Germinal center (tissue), 1 donor: ENCODE measurements at regions not wholly inside any gene's neighbourhood (a gene's known extent, or its start where the extent isn't known, plus 50 kb on each side); places are given as distances from the start of the nearest gene placed in this dataset.
"Not testable (repeated sequence)": the region's sequence is repeated elsewhere in the genome, so short reads cannot be mapped to it uniquely, and the experiment has no call there.

Experiments used
- DNase-seq: peaks from one replicate; pipeline ENCODE4 v3.0.0; 2012; ENCODE audit warnings: mixed read lengths, low spot score

GRCh38 chr12:92061061-92061460 is 84.6 kb downstream of the BTG1 start:
- no peak for DNase-seq

DNA sequence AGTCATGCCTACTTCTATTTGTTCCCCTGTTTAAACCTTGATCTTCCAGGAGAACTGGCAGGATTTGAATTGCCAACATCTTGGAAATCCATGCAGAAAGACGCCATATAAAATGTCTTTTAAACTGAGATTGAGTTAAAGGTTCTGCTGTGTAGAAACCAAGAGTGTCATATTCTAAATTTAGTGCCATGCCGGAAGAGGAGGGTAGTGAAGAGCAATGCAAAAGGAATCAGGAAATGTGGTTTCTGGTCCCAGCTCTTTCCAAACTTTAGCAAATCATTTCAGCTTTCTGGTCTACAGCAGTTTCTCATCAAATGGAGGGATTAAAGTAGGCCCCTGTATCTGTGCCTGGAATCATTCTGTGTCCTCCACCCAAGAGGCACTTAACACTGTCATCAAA is 85.7 kb downstream of the BTG1 start:
- no peak for DNase-seq

GRCh38 chr12:92058664-92059063 is 87.0 kb downstream of the BTG1 start:
- no peak for DNase-seq

DNA sequence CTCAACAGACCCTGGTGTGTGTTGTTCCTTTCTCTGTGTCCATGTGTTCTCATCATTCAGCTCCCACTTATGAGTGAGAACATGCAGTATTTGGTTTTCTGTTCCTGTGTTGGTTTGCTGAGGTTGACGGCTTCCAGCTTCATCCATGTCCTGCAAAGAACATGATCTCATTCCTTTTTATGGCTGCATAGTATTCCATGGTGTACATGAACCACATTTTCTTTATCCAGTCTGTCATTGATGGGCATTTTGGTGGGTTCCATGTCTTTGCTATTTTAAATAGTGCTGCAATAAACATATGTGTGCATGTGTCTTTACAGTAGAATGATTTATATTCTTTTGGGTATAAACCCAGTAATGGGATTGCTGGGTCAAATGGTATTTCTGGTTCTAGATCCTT is 88.9 kb downstream of the BTG1 start:
- DNase-seq, result not testable (repeated sequence)

DNA sequence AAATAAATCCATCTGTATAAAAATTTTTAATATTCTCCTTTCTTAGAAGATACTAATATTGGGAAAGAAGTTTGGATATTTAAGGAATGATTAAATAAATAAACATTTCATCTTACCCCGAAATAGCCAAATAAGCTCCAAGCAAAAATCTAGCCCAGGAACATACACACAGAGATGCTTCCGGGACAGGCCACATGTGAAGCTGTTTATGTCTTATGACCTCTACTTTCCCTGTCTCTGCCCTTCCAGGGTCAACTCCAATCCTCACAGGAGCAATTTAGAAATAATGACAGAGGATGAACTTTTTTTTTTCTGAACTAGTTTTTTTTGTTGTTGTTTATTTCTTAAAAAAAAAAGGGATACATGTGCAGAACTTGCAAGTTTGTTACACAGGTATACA is 89.4 kb downstream of the BTG1 start:
- no peak for DNase-seq

DNA sequence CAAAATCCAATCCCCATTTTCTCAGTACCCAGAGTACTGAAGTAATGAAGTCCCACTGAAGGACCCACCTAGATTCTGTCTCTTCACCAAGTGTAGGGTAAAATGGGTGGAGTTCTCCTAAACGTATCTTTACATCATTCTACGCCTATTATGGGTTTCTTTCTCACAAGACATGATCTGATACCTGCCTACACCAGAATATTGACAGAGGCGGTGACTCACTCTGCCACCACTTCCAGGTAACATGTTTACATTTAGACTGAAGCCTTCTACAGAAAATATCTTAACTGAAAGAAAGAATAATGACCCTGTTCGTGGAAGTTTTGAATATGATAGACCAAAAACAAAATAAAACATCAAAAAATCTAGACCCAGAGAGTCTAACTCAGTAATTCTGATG is 89.8 kb downstream of the BTG1 start:
- DNase-seq, result no peak

DNA sequence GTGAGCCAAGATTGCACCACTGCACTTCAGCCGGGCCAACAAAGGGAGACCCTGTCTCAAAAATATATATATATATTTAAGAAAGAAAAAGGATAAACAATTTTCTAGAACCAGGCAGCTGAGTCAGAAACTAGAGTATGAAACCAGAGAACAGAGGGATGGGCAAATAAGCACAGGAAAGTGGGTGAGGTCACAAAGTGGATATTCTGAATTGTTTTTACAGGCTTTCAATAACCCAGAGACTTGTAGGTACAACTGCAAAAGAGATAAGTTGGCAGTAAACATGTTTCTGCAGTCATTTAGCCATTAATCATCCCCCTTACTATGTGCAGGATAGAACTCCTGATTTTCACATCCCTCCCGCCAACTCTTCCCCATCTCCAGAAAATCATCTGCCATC is 94.2 kb downstream of the BTG1 start:
- DNase-seq, result no peak

- DNase-seq, result peak; percentile 15
Measured at GRCh38 chr12:92049403-92049802, 96.2 kb downstream of the BTG1 start.

GRCh38 chr12:92047393-92047826 is 98.2 kb downstream of the BTG1 start:
- DNase-seq, result no peak

GRCh38 chr12:92046557-92047392 is 98.9 kb downstream of the BTG1 start:
- no peak for DNase-seq

DNA sequence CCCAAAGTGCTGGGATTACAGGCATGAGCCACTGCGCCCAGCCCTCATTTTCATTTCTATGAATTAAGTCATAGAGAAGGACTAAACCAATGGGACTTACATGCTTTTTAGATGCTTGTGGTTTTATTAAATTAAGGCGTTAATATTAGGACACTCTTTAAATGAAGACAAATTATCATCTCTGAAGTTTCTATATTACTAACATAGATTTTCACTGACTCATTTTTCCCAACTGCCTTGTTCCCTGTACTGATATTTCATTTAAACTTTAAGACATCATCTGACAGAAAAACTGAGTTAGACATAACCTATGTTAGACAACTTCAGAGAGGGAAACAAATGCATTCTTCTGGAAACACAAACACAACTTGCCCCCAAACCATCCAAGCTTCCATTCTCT is 99.8 kb downstream of the BTG1 start:
- DNase-seq, result no peak

- DNase-seq, result no peak
Measured at GRCh38 chr12:92044435-92044834, 101.2 kb downstream of the BTG1 start.

GRCh38 chr12:92042791-92043531 is 102.7 kb downstream of the BTG1 start:
- no peak for DNase-seq

- no peak for DNase-seq
Measured at GRCh38 chr12:92041742-92042141, 103.9 kb downstream of the BTG1 start.

GRCh38 chr12:92039046-92039445 is 106.6 kb downstream of the BTG1 start:
- no peak for DNase-seq

- no peak for DNase-seq
Measured at GRCh38 chr12:92038476-92038875, 107.2 kb downstream of the BTG1 start.

DNA sequence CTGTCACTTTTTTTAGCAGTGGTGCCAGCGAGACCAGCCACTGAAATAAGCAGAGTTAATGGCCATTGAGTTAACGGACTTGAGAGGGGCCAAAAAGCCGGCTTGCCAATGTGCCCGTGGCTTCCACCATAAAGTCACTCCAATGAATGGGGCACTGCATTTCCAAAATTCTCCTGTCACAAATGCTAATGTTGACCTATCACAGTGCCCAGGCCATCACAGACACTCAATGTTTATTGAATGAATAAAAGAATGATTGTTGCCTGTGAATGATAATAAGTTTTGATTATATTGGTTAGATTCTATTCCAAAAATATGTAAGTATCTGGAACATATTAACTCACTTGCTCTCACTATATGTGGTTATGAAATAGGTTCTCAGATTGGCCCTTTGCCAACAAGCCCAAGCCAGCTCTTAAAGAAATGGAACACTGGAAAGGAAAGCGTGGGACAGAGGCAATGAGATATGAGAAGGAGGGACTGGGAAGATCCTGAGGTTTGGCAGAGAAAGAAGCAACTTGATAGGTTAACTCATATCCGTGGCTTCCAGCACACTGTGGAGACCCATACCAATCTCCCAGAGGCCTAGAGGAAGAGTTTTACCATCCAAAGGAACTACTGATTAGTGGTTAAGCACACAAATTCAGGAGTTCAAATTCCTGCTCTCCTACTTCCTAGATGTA is 108.7 kb downstream of the BTG1 start:
- DNase-seq, result no peak

DNA sequence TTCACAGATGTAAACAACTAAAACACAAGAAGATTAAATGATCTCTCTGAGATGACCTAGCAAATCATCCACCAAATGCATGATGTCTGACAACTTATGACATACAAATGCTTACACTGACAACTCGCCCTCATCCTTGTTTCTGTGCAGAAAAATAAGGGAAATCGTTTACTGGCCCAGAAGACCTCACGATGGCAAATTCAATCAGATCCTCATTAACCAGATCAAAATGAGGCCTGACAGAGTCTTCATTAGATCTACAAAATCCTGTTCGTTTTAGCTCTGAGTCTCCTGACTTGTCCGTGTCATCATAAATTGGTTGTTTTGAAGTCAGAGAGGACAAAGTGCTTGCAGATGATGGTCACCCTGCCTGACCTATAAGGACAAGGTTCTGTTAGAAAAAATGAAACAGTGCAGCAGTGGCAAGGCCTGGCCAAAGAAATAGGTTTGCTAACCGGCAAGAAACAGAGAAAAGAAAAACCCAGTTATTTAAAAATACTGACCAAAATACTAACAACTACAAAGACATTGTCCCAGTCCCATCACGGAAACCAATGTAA is 109.5 kb downstream of the BTG1 start:
- DNase-seq, result no peak

- DNase-seq, result no peak
Measured at GRCh38 chr12:92035477-92035876, 110.2 kb downstream of the BTG1 start.

- peak; percentile 27 for DNase-seq
Measured at GRCh38 chr12:92034858-92035401, 110.7 kb downstream of the BTG1 start.

DNA sequence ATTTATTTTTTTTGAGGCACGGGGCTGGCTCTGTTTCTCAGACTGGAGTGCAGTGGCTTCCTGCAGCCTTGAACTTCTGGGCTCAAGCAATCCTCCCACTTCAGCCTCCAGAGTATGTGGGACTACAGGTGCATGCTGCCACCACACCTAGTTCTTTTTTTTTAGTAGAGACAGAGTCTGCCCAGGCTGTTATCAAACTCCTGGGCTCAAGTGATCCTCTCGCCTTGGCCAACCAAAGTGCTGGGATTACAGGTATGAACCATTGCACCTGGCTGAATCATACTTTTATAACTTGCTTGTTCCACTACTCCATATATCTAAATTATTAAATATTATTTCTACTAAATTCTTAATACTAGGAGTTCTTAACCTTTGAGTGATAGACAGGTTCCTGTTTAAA is 111.6 kb downstream of the BTG1 start:
- no peak for DNase-seq

DNA sequence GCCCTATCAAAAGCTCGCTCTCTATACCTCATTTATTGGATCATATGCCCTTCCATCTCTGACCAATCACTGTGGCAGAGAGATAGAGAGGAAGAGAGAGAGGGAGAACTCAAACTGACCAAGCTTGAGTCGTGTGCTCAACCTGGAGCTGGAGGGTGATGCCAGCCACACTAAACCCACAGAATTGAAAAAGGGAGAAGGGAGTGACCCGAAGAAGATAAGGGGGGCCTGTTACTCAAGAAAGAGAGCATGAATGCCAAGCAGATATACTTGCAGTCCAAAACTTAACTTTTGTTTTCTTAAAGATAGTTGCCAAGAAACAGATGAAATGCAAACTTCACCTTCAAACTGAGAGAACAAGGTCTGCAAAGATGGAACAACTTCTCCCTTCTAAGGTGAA is 112.7 kb downstream of the BTG1 start:
- DNase-seq, result no peak
